GM23338 (cell line): ENCODE measurements at regions not wholly inside any gene's neighbourhood (a gene's known extent, or its start where the extent isn't known, plus 50 kb on each side); places are given as distances from the start of the nearest gene placed in this dataset.

ENCODE experiments used
- POLR2AphosphoS5 ChIP-seq: IDR thresholded peaks from 2 replicates; pipeline ENCODE4 v1.6.1; 2016; ENCODE audit warnings: antibody characterized with exemption, low read depth
- TF ChIP-seq, protein P1 (sequence below), 2 experiments: fragments of 200-600 bp in 1 of 2; sonication (generic) in 1 of 2; conservative IDR thresholded peaks; 2 replicates each; pipeline versions ENCODE4 v1.5.1 to v1.6.1; 2016 to 2017; ENCODE audit warnings: antibody characterized with exemption in 2 of 2, low read depth in 2 of 2, mild to moderate bottlenecking in 2 of 2, moderate library complexity in 1 of 2

DNA sequence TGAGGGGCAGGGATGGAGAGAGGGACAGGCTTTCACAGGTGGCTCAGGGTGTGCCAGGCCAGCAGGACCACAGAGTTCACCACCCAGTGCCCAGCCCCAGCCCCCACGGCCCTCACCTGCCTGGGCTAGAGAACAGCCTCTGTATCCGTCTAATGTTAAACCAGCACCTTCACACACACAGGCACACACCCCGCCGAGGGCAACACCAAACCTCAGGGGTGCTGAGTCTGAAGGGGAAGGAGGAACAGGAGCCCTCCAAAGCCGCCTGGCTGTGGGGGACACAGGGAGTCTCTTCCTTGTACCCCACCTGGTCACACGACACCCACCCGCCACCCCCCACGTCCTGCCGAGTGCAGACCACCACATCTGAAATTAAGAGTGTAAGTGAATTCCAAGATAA is 205.8 kb upstream of the SALL3 start:
- TF ChIP-seq, protein P1, sequence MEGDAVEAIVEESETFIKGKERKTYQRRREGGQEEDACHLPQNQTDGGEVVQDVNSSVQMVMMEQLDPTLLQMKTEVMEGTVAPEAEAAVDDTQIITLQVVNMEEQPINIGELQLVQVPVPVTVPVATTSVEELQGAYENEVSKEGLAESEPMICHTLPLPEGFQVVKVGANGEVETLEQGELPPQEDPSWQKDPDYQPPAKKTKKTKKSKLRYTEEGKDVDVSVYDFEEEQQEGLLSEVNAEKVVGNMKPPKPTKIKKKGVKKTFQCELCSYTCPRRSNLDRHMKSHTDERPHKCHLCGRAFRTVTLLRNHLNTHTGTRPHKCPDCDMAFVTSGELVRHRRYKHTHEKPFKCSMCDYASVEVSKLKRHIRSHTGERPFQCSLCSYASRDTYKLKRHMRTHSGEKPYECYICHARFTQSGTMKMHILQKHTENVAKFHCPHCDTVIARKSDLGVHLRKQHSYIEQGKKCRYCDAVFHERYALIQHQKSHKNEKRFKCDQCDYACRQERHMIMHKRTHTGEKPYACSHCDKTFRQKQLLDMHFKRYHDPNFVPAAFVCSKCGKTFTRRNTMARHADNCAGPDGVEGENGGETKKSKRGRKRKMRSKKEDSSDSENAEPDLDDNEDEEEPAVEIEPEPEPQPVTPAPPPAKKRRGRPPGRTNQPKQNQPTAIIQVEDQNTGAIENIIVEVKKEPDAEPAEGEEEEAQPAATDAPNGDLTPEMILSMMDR (conservative IDR thresholded peaks at IDR 0.05; ENCODE audit: low read depth in 2 of 2), result no peak
- no peak for TF ChIP-seq POLR2AphosphoS5
